ENCODE measurements at regions not wholly inside any gene's neighbourhood (a gene's known extent, or its start where the extent isn't known, plus 50 kb on each side); places are given as distances from the start of the nearest gene placed in this dataset. TPM values are rescaled to one million over a fixed set of nuclear protein-coding genes. Genes with fewer than 3 reads are reported as not detected.

- TF ChIP-seq BCL11A (IDR thresholded peaks at IDR 0.05; ENCODE audit: low read depth, low read length) (no peak), ZNF384 (IDR thresholded peaks at IDR 0.05; ENCODE audit: borderline replicate concordance, low read depth, low read length) (no peak), SREBF2 (IDR thresholded peaks at IDR 0.05; ENCODE audit: low read length) (no peak), TBL1XR1 (IDR thresholded peaks at IDR 0.05; ENCODE audit: low read depth, low read length) (no peak)
Observed at GRCh38 chr14:36227802-36228201, 51.3 kb upstream of the PTCSC3 start (continued).

GRCh38 chr14:36227344-36227743, 50.8 kb upstream of the PTCSC3 start:
- intact Hi-C loops (cut with micrococcal nuclease; ENCODE audit: unreplicated experiment), result no loop called here

More at GRCh38 chr14:36227344-36227743, 50.8 kb upstream of the PTCSC3 start:
- BruUV-seq (replicated peaks), result no TSS peak
- Histone ChIP-seq H4K20me1 (ENCODE audit: control insufficient read depth, insufficient read depth) (no peaks in the 10 kb centered on the region), H3K9me3 (replicated peaks; ENCODE audit: control insufficient read depth, insufficient read depth, low read length) (no peaks in the 10 kb centered on the region), H2AFZ (ENCODE audit: control insufficient read depth, low read depth, low read length) (no peak overlapping the region), H3K27me3 (replicated peaks in 1 of 2; ENCODE audit: control insufficient read depth in 2 of 2, insufficient read depth in 2 of 2, low read length in 1 of 2) (no peaks in the 10 kb centered on the region; a peak in 1 of 4 replicates), H3K4me3 (no peak overlapping the region), H3K79me2 (ENCODE audit: control insufficient read depth, insufficient read depth, low read length) (no peaks in the 10 kb centered on the region), H3K4me1 (ENCODE audit: control insufficient read depth, insufficient read depth, low read length) (no peaks in the 10 kb centered on the region), H3K4me2 (ENCODE audit: control insufficient read depth, insufficient read depth) (no peak overlapping the region), H3K27ac (ENCODE audit: control insufficient read depth, insufficient read depth) (no peak overlapping the region), H3K9ac (ENCODE audit: control insufficient read depth, insufficient read depth, low read length) (no peak overlapping the region), H3K36me3 (ENCODE audit: control insufficient read depth in 2 of 2, insufficient read depth in 2 of 2, low read length in 1 of 2) (no peaks in the 10 kb centered on the region)
- ATAC-seq, result no peak
- in situ Hi-C loops (cut with MboI), result no loop called here
- ChIA-PET SMC1A (ENCODE audit: uncharacterized antibody, unreplicated experiment) (no interaction called here), RAD21 (ENCODE audit: unreplicated experiment) (no interaction called here), POLR2A (no interaction called here), CTCF (no interaction called here)
- TF ChIP-seq HDAC6 (IDR thresholded peaks at IDR 0.05; ENCODE audit: unreplicated experiment) (no peak), IRF4 (IDR thresholded peaks at IDR 0.05; ENCODE audit: low read depth, low read length) (no peak), SMARCA5 (IDR thresholded peaks at IDR 0.05) (no peak)
- no peak for FAIRE-seq
- DNase-seq (ENCODE audit: low read depth, low spot score), result no peak
- WGBS (ENCODE audit: insufficient coverage, insufficient replicate concordance, low lambda C conversion rate, missing lambda C conversion rate), result 80% methylated on average over 1 of the region's 1 CpG

Small RNA genes in the stretch of these regions (small RNA-seq; reads per million reads assigned to genes)
- not detected for gene RN7SKP21

All from GM12878 (cell line).